HL-60 (cell line): ENCODE measurements at regions not wholly inside any gene's neighbourhood (a gene's known extent, or its start where the extent isn't known, plus 50 kb on each side); places are given as distances from the start of the nearest gene placed in this dataset.
A peak's percentile ranks its signal among the peaks of the same experiment; 100 is the strongest.

Source experiments
- CTCF ChIP-seq: IDR thresholded peaks from one replicate; pipeline ENCODE4 v1.5.1; 2011; ENCODE audit warnings: low read length, control low read depth, inconsistent platforms; ENCODE audit not compliant: insufficient read depth
- POLR2AphosphoS5 ChIP-seq: IDR thresholded peaks from 2 replicates; pipeline ENCODE4 v1.6.1; 2012; ENCODE audit warnings: low read depth
- REST ChIP-seq: IDR thresholded peaks from 2 replicates; pipeline ENCODE4 v1.6.1; 2012; ENCODE audit warnings: low read depth; ENCODE audit not compliant: insufficient replicate concordance

GRCh38 chr3:144622845-144623244 is 651.2 kb downstream of the DIPK2A start:
- TF ChIP-seq REST (no peak), CTCF (no peak), POLR2AphosphoS5 (peak; percentile 53; the same call in 1 of the 2 replicates)
